Gastrocnemius medialis (tissue), 4 donors: ENCODE measurements at regions not wholly inside any gene's neighbourhood (a gene's known extent, or its start where the extent isn't known, plus 50 kb on each side); places are given as distances from the start of the nearest gene placed in this dataset.

ENCODE experiments used
- ATAC-seq, 2 donors: fragments of 150-250 bp; one replicate each; pipeline ENCODE4 v1.9.1; 2016
- DNase-seq, 2 donors: peaks; one replicate each; pipeline ENCODE4 v3.0.0-alpha.2; 2019
- H3K27ac ChIP-seq, 4 donors: fragments of 200-600 bp; sonication (generic); 1 replicate in 1 of 4; 2 replicates in 3 of 4; pipeline ENCODE4 v1.5.1; 2016 to 2018; ENCODE audit warnings: mild to moderate bottlenecking in 2 of 4, moderate library complexity in 1 of 4
- H3K27me3 ChIP-seq, 3 donors: fragments of 200-600 bp; sonication (generic) in 2 of 3; 1 replicate in 1 of 3; 2 replicates in 2 of 3; pipeline versions ENCODE4 v1.5.1 to v1.6.0; 2016 to 2019; ENCODE audit warnings: mild to moderate bottlenecking in 1 of 3, moderate library complexity in 1 of 3
- H3K36me3 ChIP-seq, 2 donors: fragments of 200-600 bp; sonication (generic) in 1 of 2; one replicate each; pipeline ENCODE4 v1.5.1; 2017 to 2018
- H3K4me1 ChIP-seq, 2 donors: fragments of 200-600 bp; sonication (generic) in 1 of 2; one replicate each; pipeline ENCODE4 v1.5.1; 2016 to 2017; ENCODE audit warnings: mild to moderate bottlenecking in 2 of 2
- H3K4me3 ChIP-seq, 4 donors: fragments of 200-600 bp; sonication (generic) in 3 of 4; 1 replicate in 1 of 4; 2 replicates in 3 of 4; pipeline ENCODE4 v1.5.1; 2016 to 2019; ENCODE audit warnings: mild to moderate bottlenecking in 2 of 4
- H3K9me3 ChIP-seq, 3 donors: fragments of 200-600 bp; sonication (generic) in 2 of 3; 1 replicate in 1 of 3; 2 replicates in 2 of 3; pipeline ENCODE4 v1.5.1; 2016 to 2019
- POLR2A ChIP-seq, 2 donors: fragments of 450-650 bp; IDR thresholded peaks; one replicate each; pipeline ENCODE4 v1.6.1; 2017; ENCODE audit warnings: antibody characterized with exemption in 2 of 2, mild to moderate bottlenecking in 2 of 2, moderate library complexity in 2 of 2
- in situ Hi-C, 4 donors: fragments of 200-750 bp; cut with MboI; loops; one replicate each; pipeline versions ENCODE4 v1.15.0 to v1.8.0; 2017; ENCODE audit warnings: low sequenced_read_pairs in 4 of 4
- intact Hi-C: fragments of 100-400 bp; cut with DNase I; formaldehyde crosslinking; loops from one replicate; pipeline ENCODE4 v1.15.1; 2023; ENCODE audit warnings: low total_unique reads
- TF ChIP-seq, protein P1 (sequence below), 5 experiments: fragments of 450-650 bp in 3 of 5; fragments of 200-600 bp in 2 of 5; sonication (generic) in 2 of 5; IDR thresholded peaks in 4 of 5; conservative IDR thresholded peaks in 1 of 5; 1 replicate in 4 of 5; 2 replicates in 1 of 5; pipeline ENCODE4 v1.5.1; 2016 to 2019; ENCODE audit warnings: antibody characterized with exemption in 5 of 5, mild to moderate bottlenecking in 3 of 5, moderate library complexity in 3 of 5

DNA sequence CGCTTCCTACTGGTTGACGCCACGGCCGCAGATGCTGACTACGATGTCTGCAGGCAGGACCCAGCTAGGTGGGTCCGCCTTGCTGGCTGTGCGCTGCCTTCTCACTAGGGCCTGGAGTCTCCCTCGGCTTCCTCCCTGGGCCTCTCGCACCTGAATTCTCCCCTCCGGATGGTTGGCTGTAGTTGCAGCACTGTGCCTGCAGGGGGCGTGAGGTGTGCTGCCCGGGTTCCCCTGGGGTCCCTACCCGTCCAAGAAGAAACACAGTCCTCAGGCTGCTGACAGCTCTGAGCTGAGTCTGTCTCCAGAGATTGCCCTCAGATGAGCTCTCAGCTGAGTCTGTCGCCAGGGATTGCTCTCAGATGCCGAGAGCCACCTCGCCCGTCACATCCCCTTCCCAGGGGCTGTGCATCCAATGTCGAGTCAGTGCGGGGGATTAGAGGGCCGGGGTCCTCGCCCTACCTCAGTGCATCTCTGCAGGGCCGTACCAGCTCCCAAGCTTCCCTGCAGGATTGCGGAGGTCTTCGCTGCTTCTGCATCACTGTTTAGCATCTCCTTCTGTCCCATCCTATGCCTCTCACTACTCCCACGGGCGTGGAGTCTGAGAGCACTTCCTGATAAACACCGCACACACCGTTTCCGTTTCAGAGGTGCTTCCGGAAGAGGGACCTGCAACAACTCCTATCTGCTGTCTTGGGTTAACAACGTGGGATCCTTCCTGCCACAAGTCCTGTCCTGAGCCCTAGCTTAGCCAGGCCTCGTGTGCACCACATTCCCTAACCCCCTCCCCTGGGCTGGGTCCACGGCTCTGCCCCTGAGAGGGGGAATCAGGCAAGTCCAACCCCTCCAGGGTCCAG lies 196.9 kb downstream of the CSNK2A3 start:
- H3K27me3 ChIP-seq: no peaks in the 10 kb centered on the region
- TF ChIP-seq, protein P1, sequence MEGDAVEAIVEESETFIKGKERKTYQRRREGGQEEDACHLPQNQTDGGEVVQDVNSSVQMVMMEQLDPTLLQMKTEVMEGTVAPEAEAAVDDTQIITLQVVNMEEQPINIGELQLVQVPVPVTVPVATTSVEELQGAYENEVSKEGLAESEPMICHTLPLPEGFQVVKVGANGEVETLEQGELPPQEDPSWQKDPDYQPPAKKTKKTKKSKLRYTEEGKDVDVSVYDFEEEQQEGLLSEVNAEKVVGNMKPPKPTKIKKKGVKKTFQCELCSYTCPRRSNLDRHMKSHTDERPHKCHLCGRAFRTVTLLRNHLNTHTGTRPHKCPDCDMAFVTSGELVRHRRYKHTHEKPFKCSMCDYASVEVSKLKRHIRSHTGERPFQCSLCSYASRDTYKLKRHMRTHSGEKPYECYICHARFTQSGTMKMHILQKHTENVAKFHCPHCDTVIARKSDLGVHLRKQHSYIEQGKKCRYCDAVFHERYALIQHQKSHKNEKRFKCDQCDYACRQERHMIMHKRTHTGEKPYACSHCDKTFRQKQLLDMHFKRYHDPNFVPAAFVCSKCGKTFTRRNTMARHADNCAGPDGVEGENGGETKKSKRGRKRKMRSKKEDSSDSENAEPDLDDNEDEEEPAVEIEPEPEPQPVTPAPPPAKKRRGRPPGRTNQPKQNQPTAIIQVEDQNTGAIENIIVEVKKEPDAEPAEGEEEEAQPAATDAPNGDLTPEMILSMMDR (IDR thresholded peaks at IDR 0.05 in 4 of 5, conservative IDR thresholded peaks at IDR 0.05 in 1 of 5): peak in 2 of 5 experiments; percentile 21 to 43
- no peak for TF ChIP-seq POLR2A (IDR thresholded peaks at IDR 0.05)
- no peaks in the 10 kb centered on the region for H3K9me3 ChIP-seq
- no peaks in the 10 kb centered on the region for H3K4me1 ChIP-seq
- no peak overlapping the region for H3K27ac ChIP-seq
- no peak for DNase-seq
- no peak for ATAC-seq
- H3K36me3 ChIP-seq: no peaks in the 10 kb centered on the region
- no peak overlapping the region for H3K4me3 ChIP-seq
- in situ Hi-C loops: loop anchor here in 1 of 4 donors (10.0 kb wide), 1 partner anchor 111 kb away; no protein-coding TSS in a partner anchor
- intact Hi-C loops: no loop called here

DNA sequence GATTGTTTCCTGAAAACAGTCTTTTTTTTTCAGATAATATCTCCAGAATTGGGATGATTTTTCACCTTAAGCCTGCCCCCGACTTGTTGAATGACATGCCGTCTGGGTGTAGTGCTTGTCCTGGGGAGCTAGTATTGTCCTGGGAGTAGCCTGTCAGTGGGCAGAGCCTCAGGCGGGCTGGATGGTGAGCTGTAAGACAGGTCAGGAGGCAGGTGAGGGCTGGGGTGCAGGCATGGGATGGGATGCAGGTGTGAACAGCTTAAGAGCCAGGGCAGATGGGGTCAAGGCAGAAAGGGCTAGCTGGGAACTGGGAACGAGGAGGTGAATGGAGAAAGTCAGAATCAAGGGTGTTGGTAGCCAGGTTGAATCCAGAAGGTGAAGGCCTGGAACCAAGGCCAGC lies 200.2 kb downstream of the CSNK2A3 start:
- Histone ChIP-seq H3K27ac (no peak overlapping the region), H3K4me3 (no peak overlapping the region), H3K9me3 (no peaks in the 10 kb centered on the region), H3K27me3 (no peaks in the 10 kb centered on the region), H3K36me3 (no peaks in the 10 kb centered on the region), H3K4me1 (peaks cover 12% of the 10 kb centered on the region in 2 donors)
- no peak for ATAC-seq
- in situ Hi-C loops: loop anchor here in 1 of 4 donors (10.0 kb wide), 1 partner anchor 108 kb away; no protein-coding TSS in a partner anchor
- intact Hi-C loops: no loop called here
- DNase-seq: no peak
- TF ChIP-seq, protein P1 (IDR thresholded peaks at IDR 0.05 in 4 of 5, conservative IDR thresholded peaks at IDR 0.05 in 1 of 5): no peak
- no peak for TF ChIP-seq POLR2A (IDR thresholded peaks at IDR 0.05)

DNA sequence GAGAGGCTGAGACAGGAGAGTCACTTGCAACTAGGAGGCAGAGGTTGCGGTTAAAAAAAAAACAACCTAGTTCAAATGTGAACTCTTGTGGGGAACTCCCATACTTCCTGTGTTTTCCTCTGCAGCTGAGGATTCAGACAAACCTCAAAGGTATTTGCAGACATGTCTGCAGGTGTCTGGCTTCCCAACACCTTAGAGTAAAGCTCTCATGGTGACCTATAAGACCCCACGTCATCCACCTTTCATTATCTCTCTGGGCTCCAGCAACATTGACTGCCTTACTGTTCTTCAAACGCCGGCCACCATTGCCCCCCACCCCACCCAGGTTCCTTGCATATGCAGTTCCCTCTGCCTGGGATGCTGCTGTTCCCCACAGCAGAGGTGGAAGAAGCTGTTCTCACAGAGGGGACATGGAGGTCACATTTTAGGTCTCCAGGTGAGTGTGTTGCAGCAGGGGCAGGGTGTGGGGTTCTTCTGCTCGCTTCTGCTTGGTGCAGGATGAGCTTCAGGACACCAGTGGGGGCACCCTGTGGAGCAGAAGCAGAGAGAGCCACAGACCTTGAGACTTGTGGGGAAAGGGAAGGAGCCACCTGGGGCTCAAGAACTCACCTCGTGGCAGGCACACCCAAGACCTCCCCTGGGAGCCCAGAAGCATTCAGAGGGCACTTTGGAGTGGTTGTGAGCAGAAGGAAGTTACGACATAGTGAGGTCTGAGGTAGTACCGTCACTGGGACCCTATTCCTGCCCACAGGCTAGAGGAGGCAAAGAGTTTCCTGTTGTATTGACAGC lies 203.2 kb downstream of the CSNK2A3 start:
- H3K4me3 ChIP-seq: no peak overlapping the region
- H3K9me3 ChIP-seq: no peaks in the 10 kb centered on the region
- H3K27ac ChIP-seq: no peak overlapping the region
- DNase-seq (no peak), ATAC-seq (no peak)
- TF ChIP-seq POLR2A (IDR thresholded peaks at IDR 0.05): no peak
- TF ChIP-seq, protein P1 (IDR thresholded peaks at IDR 0.05 in 4 of 5, conservative IDR thresholded peaks at IDR 0.05 in 1 of 5): no peak
- no peaks in the 10 kb centered on the region for H3K36me3 ChIP-seq
- intact Hi-C loops (loop anchor here (5.0 to 10.0 kb wide), 4 partner anchors 68 to 245 kb away; no protein-coding TSS in a partner anchor), in situ Hi-C loops (loop anchor here in 1 of 4 donors (10.0 to 25.0 kb wide), 2 partner anchors 105 to 338 kb away; partner anchors contain the start of gene EIF4G2)
- H3K4me1 ChIP-seq: peaks cover 24 to 35% of the 10 kb centered on the region in 2 donors
- no peaks in the 10 kb centered on the region for H3K27me3 ChIP-seq

DNA sequence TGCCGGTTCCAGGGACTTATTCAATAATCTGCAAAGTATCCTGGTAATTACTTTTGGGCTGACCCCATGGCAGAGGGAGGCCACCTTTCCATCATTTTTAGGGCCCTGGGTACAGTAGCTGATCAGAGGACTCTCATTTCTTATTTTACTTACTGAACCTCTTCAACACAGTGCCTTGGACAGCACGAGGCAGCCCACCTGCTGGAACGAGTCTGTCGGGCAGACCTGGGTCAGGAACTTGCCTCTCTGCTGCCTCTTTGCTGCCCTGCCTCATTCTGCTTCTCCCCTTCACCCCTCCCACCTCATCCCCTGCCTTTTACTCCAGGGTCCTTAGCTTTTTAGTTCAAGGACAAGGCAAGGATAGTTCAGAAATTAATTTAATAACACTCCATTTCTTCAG lies 204.5 kb downstream of the CSNK2A3 start:
- H3K4me3 ChIP-seq: no peak overlapping the region
- intact Hi-C loops (loop anchor here (5.0 to 10.0 kb wide), 4 partner anchors 66 to 244 kb away; no protein-coding TSS in a partner anchor), in situ Hi-C loops (loop anchor here in 1 of 4 donors (25.0 kb wide), 1 partner anchor 336 kb away; the partner anchor contains the start of gene EIF4G2)
- H3K27me3 ChIP-seq: no peaks in the 10 kb centered on the region
- H3K36me3 ChIP-seq: no peaks in the 10 kb centered on the region
- ATAC-seq: no peak
- H3K27ac ChIP-seq: peak overlapping the region; percentile 79 to 95 (median 92)
- TF ChIP-seq, protein P1 (IDR thresholded peaks at IDR 0.05 in 4 of 5, conservative IDR thresholded peaks at IDR 0.05 in 1 of 5): no peak
- TF ChIP-seq POLR2A (IDR thresholded peaks at IDR 0.05): no peak
- peaks cover 27 to 45% of the 10 kb centered on the region in 2 donors for H3K4me1 ChIP-seq
- DNase-seq: no peak
- H3K9me3 ChIP-seq: no peaks in the 10 kb centered on the region
